HG03354 (cell line): ENCODE measurements at regions not wholly inside any gene's neighbourhood (a gene's known extent, or its start where the extent isn't known, plus 50 kb on each side); places are given as distances from the start of the nearest gene placed in this dataset.

Experiments
- ATAC-seq: cut with Tn5 transposase; IDR thresholded peaks from one replicate; pipeline ENCODE4 v1.9.1; 2021; ENCODE audit warnings: mild to moderate bottlenecking; ENCODE audit not compliant: unreplicated experiment, poor library complexity, severe bottlenecking

DNA sequence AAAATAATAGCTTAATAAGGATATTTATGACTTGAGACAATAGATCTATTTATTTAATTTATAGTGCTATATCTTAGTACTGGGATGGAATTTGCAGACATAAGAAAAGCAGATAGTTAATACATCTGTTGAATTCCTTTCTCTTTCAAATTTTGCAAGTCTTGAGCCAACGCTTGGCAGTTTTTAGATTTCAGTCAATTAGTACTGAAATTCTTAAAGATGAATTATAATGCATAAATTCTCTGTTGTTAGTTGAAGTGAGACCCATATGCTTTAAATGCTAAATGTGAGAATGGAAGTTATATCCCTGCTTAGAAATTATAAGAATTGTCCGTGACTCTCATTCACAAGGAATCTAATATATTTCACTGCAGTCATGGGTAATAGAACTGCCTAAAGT lies 225.1 kb upstream of the ADGRB3 start:
- ATAC-seq, result no peak

GRCh38 chr6:68400396-68400795 lies 234.7 kb upstream of the ADGRB3 start:
- ATAC-seq, result no peak

- no peak for ATAC-seq
Measured at GRCh38 chr6:68391953-68392352, 243.1 kb upstream of the ADGRB3 start.

GRCh38 chr6:68372991-68373390 lies 262.1 kb upstream of the ADGRB3 start:
- ATAC-seq, result no peak

DNA sequence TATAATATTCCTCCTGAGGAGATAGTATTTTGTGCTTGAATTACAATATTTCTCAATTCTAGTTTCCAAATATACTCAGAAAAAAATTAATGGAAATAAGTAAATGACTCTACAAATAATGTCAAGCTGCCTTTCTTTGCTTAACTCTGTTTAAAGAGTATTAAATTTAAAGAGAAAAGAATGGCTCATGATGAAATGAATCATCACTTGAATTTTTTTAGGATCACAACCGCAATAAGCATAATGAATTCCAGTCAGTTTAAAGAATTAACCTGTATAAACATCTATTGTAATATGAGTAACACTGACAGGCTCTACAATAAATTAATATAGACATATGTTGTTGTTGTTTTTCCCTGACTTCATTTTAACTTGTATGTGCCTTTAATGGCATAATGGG lies 266.2 kb upstream of the ADGRB3 start:
- ATAC-seq, result no peak

GRCh38 chr6:68364271-68364805 lies 270.7 kb upstream of the ADGRB3 start:
- no peak for ATAC-seq

- ATAC-seq, result peak; percentile 79
Measured at GRCh38 chr6:68343901-68344300, 291.2 kb upstream of the ADGRB3 start.

DNA sequence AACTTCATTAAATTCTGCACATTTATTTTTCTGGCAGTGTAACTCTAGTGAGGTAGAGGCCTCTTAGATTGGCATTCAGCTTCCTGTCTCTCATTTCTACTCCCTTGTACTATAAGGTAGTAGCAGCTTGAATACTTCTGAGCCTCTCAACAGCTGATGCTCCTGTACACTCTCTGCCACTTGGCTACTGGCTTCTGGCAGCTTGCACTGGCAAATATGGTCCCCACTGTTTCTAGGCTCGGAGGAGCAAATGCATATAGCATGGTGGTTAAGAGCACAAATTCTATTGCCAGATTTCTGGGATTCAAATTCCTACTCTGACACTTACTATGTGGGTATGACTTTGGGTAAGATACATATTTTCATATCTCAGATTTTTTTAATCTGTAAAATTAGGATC lies 292.8 kb upstream of the ADGRB3 start:
- no peak for ATAC-seq

DNA sequence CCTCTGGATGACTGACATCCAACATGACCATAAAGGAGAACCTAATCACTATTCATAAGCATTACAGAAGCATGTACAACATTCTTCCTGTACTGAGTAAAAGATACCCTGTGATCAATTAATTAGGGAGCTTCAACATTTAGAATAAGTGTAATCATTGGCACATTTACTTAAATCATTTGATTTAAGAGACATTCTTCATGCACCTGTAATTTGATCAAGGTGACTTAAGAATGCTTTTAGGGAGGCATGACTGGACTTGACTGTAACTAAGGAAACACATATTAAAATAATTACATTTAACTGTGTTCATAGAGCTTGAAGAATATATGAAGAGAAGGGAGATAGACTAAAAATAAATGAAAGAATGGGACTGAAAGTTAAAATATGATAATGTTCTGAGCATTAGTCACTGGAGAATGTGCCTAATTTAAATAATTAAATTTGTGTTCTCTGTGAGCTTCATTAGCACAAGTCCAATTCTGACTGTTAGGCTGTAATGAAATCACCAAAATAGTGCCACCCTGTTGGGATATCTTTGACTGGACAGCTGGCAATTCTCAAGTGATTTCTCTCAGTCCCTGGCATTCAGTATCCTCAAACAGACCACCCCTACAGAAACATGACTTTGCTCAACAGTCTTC lies 295.5 kb upstream of the ADGRB3 start:
- ATAC-seq, result no peak

DNA sequence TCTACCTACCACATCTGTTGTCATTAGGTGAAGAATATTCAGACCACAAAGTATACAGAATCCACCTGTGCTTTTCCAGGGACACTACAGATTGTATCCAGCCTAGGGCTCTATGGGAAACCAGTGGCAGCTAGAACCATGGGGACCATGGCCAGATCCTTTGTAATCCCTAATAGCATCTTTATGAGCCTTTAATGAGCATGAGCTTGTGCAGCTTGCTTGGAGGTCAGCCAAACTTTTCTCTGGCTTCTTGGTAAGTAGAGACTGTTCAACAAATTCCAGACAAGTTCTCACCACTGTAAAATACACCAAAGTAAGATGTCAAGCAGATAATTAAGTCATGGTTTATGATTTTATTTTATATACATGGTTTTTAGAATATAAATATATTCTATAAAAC lies 301.6 kb upstream of the ADGRB3 start:
- no peak for ATAC-seq

DNA sequence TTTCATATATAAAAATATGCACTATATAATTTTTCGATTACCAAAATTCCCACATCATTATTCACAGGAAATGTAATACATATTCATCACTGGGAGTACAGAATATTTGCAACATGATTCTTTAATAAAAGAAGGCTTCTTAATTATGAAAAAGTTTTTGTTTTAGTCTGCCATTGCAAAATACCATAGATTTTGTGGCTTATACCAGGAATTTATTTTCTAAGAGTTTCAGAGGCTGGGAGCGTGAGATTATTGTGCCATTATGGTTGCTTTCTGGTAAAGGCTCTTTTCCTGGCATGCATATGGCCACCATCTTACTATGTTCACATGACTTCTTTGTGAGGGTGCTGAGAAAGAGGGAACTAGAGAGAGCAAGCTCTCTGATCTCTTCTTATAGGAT lies 306.9 kb upstream of the ADGRB3 start:
- no peak for ATAC-seq

DNA sequence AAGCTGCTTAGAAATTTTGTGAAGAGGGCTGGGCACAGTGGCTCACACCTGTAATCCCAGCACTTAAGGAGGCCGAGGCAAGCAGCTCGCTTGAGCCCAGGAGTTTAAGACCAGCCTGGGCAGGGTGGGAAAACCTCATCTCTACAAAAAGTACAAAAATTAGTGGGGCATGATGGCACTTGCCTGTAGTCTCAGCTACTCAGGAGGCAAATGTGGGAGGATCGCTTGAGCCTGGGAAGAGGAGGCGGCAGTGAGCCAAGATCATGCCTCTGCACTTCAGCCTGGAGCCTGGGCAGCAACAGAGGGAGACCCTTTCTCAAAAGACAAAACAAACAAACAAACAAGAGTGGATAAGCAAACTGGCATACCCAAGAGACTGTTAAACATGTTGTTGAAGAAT lies 308.3 kb upstream of the ADGRB3 start:
- ATAC-seq, result no peak

DNA sequence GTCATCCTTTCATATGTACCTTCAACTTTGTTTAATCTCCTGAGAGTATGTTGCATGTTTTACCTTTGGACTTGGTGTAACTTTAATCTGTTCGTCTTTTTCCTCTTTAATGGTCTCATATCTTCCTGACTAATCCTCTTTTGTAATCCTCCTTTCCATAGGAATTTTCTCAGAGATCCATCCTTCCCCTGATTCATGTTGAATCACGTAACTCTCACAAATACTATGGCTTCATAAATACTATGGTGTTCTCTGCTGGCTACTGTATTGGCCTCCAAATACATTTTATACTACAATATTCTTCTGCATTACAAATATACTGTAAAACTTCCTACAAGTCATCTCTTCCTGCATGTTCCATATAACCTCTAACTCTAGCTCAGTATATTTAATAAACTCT lies 317.7 kb upstream of the ADGRB3 start:
- no peak for ATAC-seq

DNA sequence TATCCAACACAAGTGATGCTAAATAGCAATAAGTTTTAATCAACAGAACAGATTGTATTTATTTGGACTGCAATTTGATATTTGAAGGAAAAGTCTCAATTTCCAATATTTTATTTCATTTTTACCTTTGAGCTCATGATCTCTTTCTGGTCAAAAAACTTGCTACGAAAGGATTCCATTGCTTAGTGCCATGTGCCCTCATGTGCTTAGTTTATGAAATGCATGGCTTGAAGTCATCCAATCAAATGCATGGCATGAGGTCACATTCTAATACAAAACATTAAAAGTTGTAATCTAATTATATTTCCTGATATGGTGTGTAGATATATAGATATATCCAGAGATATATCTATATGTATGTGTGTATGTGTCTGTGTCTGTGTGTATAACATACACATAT lies 321.2 kb upstream of the ADGRB3 start:
- no peak for ATAC-seq

GRCh38 chr6:68307301-68307700 lies 327.8 kb upstream of the ADGRB3 start:
- no peak for ATAC-seq

DNA sequence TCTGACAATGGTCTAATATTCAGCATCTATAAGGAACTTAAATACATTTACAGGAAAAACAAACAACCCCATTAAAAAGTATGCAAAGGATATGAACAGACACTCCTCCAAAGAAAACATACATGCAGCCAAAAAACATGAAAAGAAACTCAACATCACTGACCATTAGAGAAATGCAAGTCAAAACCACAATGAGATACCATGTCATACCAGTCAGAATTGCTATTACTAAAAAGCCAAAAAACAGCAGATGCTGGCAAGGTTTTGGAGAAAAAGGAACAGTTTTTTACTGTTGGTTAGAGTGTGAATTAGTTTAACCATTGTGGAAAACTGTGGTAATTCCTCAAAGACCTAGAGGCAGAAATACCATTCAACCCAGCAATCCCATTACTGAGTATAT lies 339.0 kb upstream of the ADGRB3 start:
- ATAC-seq, result no peak

DNA sequence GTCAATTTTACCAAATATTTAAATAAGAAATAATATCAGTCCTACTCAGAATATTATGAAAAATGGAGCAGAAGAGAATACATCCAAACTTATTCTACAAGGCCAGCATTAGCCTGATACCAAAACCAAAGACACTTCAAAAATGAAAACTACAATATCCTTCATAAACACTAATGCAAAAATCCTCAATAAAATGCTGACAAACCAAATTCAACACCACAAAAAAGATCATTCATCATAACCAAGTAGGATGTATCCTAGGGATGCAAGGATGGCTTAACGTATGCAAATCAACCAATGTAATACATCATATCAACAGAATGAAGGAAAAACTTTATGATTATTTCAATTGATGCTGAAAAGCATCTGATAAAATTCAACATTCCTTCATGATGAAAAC lies 352.4 kb upstream of the ADGRB3 start:
- no peak for ATAC-seq

- ATAC-seq, result no peak
Measured at GRCh38 chr6:68279793-68280557, 355.1 kb upstream of the ADGRB3 start.

DNA sequence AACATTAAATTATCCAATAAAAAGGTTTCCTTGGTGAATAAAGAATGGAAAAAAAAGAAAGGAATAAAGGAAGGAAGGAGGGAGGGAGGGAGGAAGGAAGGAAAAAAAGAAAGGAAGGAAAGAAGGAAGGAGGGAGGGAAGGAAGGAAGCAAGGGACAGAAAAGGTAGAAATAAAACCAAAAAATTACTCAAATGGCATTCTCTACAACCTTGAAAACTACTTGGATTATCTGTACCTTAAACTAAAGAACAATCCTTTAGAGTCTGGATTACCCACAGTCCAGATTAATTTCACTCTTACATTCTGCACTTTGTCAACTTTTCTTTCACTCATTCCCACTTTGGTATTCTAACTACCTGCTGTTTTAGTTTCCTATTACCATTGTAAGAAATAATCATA lies 361.8 kb upstream of the ADGRB3 start:
- no peak for ATAC-seq

DNA sequence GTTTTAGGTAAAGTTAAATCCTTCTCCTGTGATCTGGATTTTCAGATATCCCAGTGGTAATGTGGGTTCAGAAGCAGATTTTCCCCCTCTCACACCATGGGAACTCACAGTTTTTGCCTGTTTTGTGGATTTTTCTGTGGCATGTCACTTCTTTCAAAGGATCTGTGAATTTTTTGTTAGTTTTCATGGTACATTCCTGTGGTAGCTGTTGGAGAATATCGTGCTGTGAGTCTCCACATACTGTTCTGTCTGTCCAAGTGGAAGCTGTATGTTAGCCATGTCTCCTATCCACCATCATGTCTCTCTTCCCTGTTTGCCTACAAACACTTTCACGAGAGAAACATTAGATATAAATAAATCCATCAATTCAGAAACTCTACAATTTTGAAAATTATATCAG lies 378.7 kb upstream of the ADGRB3 start:
- ATAC-seq, result no peak

- ATAC-seq, result peak; percentile 84
Measured at GRCh38 chr6:68252632-68253031, 382.4 kb upstream of the ADGRB3 start.
